CD14-positive monocyte (primary cell): ENCODE measurements at regions not wholly inside any gene's neighbourhood (a gene's known extent, or its start where the extent isn't known, plus 50 kb on each side); places are given as distances from the start of the nearest gene placed in this dataset.

Experiments
- DNase-seq, 3 donors: peaks; one replicate each; pipeline ENCODE4 v3.0.0-alpha.2; 2011 to 2022
- H2AFZ ChIP-seq: 2 replicates; pipeline ENCODE4 v1.6.0; 2012; ENCODE audit warnings: mild to moderate bottlenecking, low read depth, low read length, inconsistent platforms; ENCODE audit not compliant: insufficient read depth, poor library complexity, severe bottlenecking
- H3K27ac ChIP-seq, 2 donors: 1 replicate in 1 of 2; 2 replicates in 1 of 2; pipeline ENCODE4 v1.5.1; 2012 to 2013; ENCODE audit warnings: low read length in 2 of 2, control low read depth in 1 of 2, inconsistent platforms in 1 of 2, low read depth in 1 of 2, mild to moderate bottlenecking in 1 of 2
- H3K27me3 ChIP-seq, 2 donors: one replicate each; pipeline versions ENCODE4 v1.6.0 to v1.6.1; 2011 to 2013; ENCODE audit warnings: low read length in 2 of 2; ENCODE audit not compliant: control insufficient read depth in 2 of 2, insufficient read depth in 2 of 2
- H3K36me3 ChIP-seq, 2 donors: replicated peaks in 1 of 2; 1 replicate in 1 of 2; 2 replicates in 1 of 2; pipeline versions ENCODE4 v1.5.1 to v1.6.1; 2012 to 2013; ENCODE audit warnings: low read length in 2 of 2, control low read depth in 1 of 2, inconsistent platforms in 1 of 2, mild to moderate bottlenecking in 1 of 2; ENCODE audit not compliant: insufficient read depth in 2 of 2, control insufficient read depth in 1 of 2
- H3K4me1 ChIP-seq, 2 donors: 1 replicate in 1 of 2; 2 replicates in 1 of 2; pipeline versions ENCODE4 v1.5.1 to v1.6.1; 2012 to 2013; ENCODE audit warnings: low read length in 2 of 2, control low read depth in 1 of 2, inconsistent platforms in 1 of 2, mild to moderate bottlenecking in 1 of 2, moderate library complexity in 1 of 2; ENCODE audit not compliant: insufficient read depth in 2 of 2, control insufficient read depth in 1 of 2
- H3K4me2 ChIP-seq: replicated peaks from 2 replicates; pipeline ENCODE3; 2012; ENCODE audit warnings: low read length, moderate library complexity, mild to moderate bottlenecking; ENCODE audit not compliant: poor library complexity, severe bottlenecking; ENCODE audit errors: extremely low read depth
- H3K4me3 ChIP-seq, 3 experiments: fragments of 200-600 bp in 1 of 3; sonication (generic) in 1 of 3; replicated peaks in 1 of 3; 1 replicate in 2 of 3; 2 replicates in 1 of 3; pipeline ENCODE4 v1.5.1; 2011 to 2013; ENCODE audit warnings: low read length in 3 of 3, mild to moderate bottlenecking in 3 of 3, control low read depth in 2 of 3, low read depth in 2 of 3, inconsistent platforms in 1 of 3, moderate library complexity in 1 of 3
- H3K79me2 ChIP-seq: 2 replicates; pipeline ENCODE4 v1.6.0; 2012; ENCODE audit warnings: mild to moderate bottlenecking, control low read depth, inconsistent platforms, low read length, moderate library complexity; ENCODE audit not compliant: insufficient read depth
- H3K9ac ChIP-seq: 2 replicates; pipeline ENCODE4 v1.6.0; 2017; ENCODE audit warnings: low read length, mild to moderate bottlenecking; ENCODE audit not compliant: insufficient read depth, poor library complexity, severe bottlenecking
- H3K9me3 ChIP-seq, 2 donors: replicated peaks in 1 of 2; 1 replicate in 1 of 2; 2 replicates in 1 of 2; pipeline versions ENCODE4 v1.5.1 to v1.6.1; 2012 to 2013; ENCODE audit warnings: low read length in 2 of 2, control low read depth in 1 of 2; ENCODE audit not compliant: control insufficient read depth in 1 of 2, insufficient read depth in 1 of 2
- H4K20me1 ChIP-seq: 2 replicates; pipeline ENCODE4 v1.6.0; 2012; ENCODE audit warnings: mild to moderate bottlenecking, low read length, control low read depth, moderate library complexity; ENCODE audit not compliant: insufficient read depth
- H3K27ac Mint-ChIP-seq, 7 donors: one replicate each; pipeline ENCODE4 v1.8.0; 2020; ENCODE audit warnings: mild to moderate bottlenecking in 7 of 7, mixed read lengths in 7 of 7, moderate library complexity in 6 of 7, inconsistent platforms in 2 of 7
- H3K27me3 Mint-ChIP-seq, 3 donors: one replicate each; pipeline ENCODE4 v1.8.0; 2021 to 2022; ENCODE audit warnings: low read depth in 3 of 3, mild to moderate bottlenecking in 3 of 3, mixed read lengths in 3 of 3, moderate library complexity in 3 of 3, inconsistent platforms in 1 of 3
- H3K36me3 Mint-ChIP-seq, 2 donors: one replicate each; pipeline ENCODE4 v1.8.0; 2020; ENCODE audit warnings: mixed read lengths in 2 of 2, inconsistent platforms in 1 of 2, mild to moderate bottlenecking in 1 of 2
- H3K4me1 Mint-ChIP-seq: one replicate; pipeline ENCODE4 v1.8.0; 2020; ENCODE audit warnings: mild to moderate bottlenecking, mixed read lengths
- H3K4me3 Mint-ChIP-seq, 2 donors: one replicate each; pipeline ENCODE4 v1.8.0; 2020; ENCODE audit warnings: mild to moderate bottlenecking in 2 of 2, mixed read lengths in 2 of 2, moderate library complexity in 1 of 2
- H3K9me3 Mint-ChIP-seq, 7 donors: one replicate each; pipeline ENCODE4 v1.8.0; 2020 to 2022; ENCODE audit warnings: mixed read lengths in 7 of 7, mild to moderate bottlenecking in 6 of 7, moderate library complexity in 6 of 7, inconsistent platforms in 2 of 7
- WGBS: methylation state at CpG from one replicate; pipeline ENCODE4 v1.1.5; 2013; ENCODE audit warnings: missing lambda C conversion rate; ENCODE audit not compliant: insufficient coverage; 5-methylcytosine and 5-hydroxymethylcytosine counted together
- intact Hi-C, 2 donors: fragments of 100-400 bp; cut with micrococcal nuclease; formaldehyde crosslinking; loops; one replicate each; pipeline versions ENCODE4 v1.15.0 to v1.15.1; 2023
- TF ChIP-seq, protein P1 (sequence below): fragments of 200-600 bp; IDR thresholded peaks from one replicate; pipeline ENCODE4 v1.8.0; 2022; ENCODE audit warnings: antibody characterized with exemption, mild to moderate bottlenecking

DNA sequence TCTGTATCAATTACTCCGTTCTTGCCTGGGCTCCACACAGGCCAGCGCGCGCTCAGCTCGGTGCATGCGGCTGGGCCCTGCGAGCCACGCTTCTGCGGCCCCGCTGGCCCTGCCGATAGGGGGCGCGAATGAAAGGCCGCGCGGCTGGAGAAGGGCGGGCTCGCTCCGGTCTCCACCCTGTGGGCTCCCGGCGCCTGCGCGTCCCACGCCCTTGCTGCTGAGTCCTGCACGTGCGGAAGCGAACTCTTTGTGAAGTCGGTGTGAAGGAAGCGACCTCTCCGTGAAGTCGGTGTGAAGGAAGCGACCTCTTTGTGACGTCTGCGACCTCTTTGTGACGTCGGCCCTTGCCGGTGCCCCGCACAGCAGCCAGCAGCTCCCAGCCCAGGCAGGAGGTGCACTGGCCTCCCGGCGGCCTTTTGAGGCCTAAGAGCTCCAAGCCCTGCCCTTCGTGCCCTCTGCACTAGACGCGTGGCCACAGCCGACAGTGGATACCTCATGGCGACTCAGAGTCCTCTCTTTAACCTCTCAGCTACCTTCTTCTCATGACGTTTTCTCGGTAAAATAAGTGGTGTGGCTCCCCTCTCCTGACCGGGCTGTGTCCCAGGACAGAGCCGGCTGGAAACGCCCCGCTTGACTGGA lies 391.9 kb upstream of the RAB6C start:
- Histone ChIP-seq H2AFZ (no peak overlapping the region), H3K27me3 (no peaks in the 10 kb centered on the region), H4K20me1 (no peaks in the 10 kb centered on the region), H3K36me3 (no peaks in the 10 kb centered on the region), H3K27ac (no peak overlapping the region), H3K4me2 (no peak overlapping the region), H3K9ac (no peak overlapping the region), H3K9me3 (peaks cover 0 to 13% of the 10 kb centered on the region in 2 donors), H3K4me1 (no peaks in the 10 kb centered on the region), H3K4me3 (no peak overlapping the region), H3K79me2 (no peaks in the 10 kb centered on the region)
- intact Hi-C loops, result no loop called here
- no peaks in the 10 kb centered on the region for H3K4me1 Mint-ChIP-seq
- H3K9me3 Mint-ChIP-seq, result peaks cover 0 to 12% (median 6%) of the 10 kb centered on the region in 7 donors
- 79% methylated on average over 47 of the region's 51 CpGs for WGBS
- TF ChIP-seq, protein P1, sequence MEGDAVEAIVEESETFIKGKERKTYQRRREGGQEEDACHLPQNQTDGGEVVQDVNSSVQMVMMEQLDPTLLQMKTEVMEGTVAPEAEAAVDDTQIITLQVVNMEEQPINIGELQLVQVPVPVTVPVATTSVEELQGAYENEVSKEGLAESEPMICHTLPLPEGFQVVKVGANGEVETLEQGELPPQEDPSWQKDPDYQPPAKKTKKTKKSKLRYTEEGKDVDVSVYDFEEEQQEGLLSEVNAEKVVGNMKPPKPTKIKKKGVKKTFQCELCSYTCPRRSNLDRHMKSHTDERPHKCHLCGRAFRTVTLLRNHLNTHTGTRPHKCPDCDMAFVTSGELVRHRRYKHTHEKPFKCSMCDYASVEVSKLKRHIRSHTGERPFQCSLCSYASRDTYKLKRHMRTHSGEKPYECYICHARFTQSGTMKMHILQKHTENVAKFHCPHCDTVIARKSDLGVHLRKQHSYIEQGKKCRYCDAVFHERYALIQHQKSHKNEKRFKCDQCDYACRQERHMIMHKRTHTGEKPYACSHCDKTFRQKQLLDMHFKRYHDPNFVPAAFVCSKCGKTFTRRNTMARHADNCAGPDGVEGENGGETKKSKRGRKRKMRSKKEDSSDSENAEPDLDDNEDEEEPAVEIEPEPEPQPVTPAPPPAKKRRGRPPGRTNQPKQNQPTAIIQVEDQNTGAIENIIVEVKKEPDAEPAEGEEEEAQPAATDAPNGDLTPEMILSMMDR, result no peak
- no peak overlapping the region for H3K4me3 Mint-ChIP-seq
- DNase-seq, result no peak
- H3K36me3 Mint-ChIP-seq, result no peaks in the 10 kb centered on the region
- peak overlapping the region in 1 of 7 donors; percentile 70 for H3K27ac Mint-ChIP-seq
- peaks cover 0 to 2% (median 1%) of the 10 kb centered on the region in 3 donors for H3K27me3 Mint-ChIP-seq

DNA sequence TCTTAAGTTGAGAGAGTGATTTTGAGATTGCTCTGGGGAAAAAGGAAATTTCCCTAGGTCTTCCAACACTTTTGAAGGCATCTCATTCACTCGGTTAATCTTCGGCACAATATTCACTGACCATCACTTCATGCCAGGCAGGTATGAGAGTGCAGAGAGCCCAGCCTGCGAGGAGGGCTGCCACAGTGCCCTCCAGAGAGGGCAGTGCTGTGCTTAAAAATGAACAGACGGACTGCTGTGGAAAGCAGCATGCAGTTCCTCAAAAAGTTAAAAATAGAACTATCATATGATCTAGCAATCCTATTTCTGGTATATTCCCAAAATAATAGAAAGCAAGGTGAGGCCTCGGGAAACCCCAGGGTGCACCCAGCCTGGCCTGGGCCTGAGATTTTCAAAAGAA lies 374.9 kb upstream of the RAB6C start:
- H3K4me3 Mint-ChIP-seq, result no peak overlapping the region
- intact Hi-C loops, result no loop called here
- no peak overlapping the region for H3K27ac ChIP-seq

More for the DNA sequence above, 374.9 kb upstream of the RAB6C start:
- WGBS, result 88% methylated on average over 1 of the region's 5 CpGs
- H3K27me3 ChIP-seq, result no peaks in the 10 kb centered on the region
- H3K9me3 Mint-ChIP-seq, result peaks cover 0 to 15% (median 10%) of the 10 kb centered on the region in 7 donors
- no peaks in the 10 kb centered on the region for H3K4me1 ChIP-seq
- H3K4me1 Mint-ChIP-seq, result no peaks in the 10 kb centered on the region
- H3K79me2 ChIP-seq, result no peaks in the 10 kb centered on the region
- no peak overlapping the region for H3K4me2 ChIP-seq
- no peak overlapping the region for H2AFZ ChIP-seq
- no peak for DNase-seq
- H3K27me3 Mint-ChIP-seq, result peaks cover 0 to 4% (median 0%) of the 10 kb centered on the region in 3 donors
- no peak overlapping the region for H3K9ac ChIP-seq
- peaks cover 0 to 8% of the 10 kb centered on the region in 2 donors for H3K9me3 ChIP-seq
- H3K4me3 ChIP-seq, result no peak overlapping the region
- H4K20me1 ChIP-seq, result no peaks in the 10 kb centered on the region
- TF ChIP-seq, protein P1, result no peak
- no peak overlapping the region for H3K27ac Mint-ChIP-seq
- no peaks in the 10 kb centered on the region for H3K36me3 Mint-ChIP-seq
- H3K36me3 ChIP-seq, result no peaks in the 10 kb centered on the region
